SK-N-SH treated with all-trans-retinoic acid at 6 μM for 48 hours (cell line): ENCODE measurements at regions not wholly inside any gene's neighbourhood (a gene's known extent, or its start where the extent isn't known, plus 50 kb on each side); places are given as distances from the start of the nearest gene placed in this dataset.

Source experiments
- ARNTL ChIP-seq: fragments of 450-650 bp; formaldehyde crosslinking; IDR thresholded peaks from 2 replicates; pipeline ENCODE4 v1.5.0; 2020; ENCODE audit warnings: low read depth, mild to moderate bottlenecking, moderate library complexity, borderline replicate concordance
- BACH2 ChIP-seq: fragments of 250-450 bp; sonication (Bioruptor Pico); IDR thresholded peaks from 2 replicates; pipeline ENCODE4 v1.9.0; 2021; ENCODE audit warnings: mild to moderate bottlenecking, borderline replicate concordance
- CSDC2 ChIP-seq: fragments of 250-450 bp; sonication (Bioruptor Pico); IDR thresholded peaks from 2 replicates; pipeline ENCODE4 v1.5.0; 2020; ENCODE audit warnings: mild to moderate bottlenecking, moderate library complexity
- CSRNP3 ChIP-seq: fragments of 250-450 bp; sonication (Bioruptor Pico); IDR thresholded peaks from 2 replicates; pipeline ENCODE4 v1.5.1; 2021; ENCODE audit warnings: mild to moderate bottlenecking, moderate library complexity
- PATZ1 ChIP-seq: fragments of 250-450 bp; sonication (Bioruptor Pico); IDR thresholded peaks from 2 replicates; pipeline ENCODE4 v1.8.0; 2020; ENCODE audit warnings: mild to moderate bottlenecking, moderate library complexity, borderline replicate concordance
- PPARA ChIP-seq: fragments of 250-450 bp; sonication (Bioruptor Pico); IDR thresholded peaks from 2 replicates; pipeline ENCODE4 v1.5.0; 2020; ENCODE audit warnings: mild to moderate bottlenecking, borderline replicate concordance
- RARB ChIP-seq: fragments of 250-450 bp; sonication (Bioruptor Pico); IDR thresholded peaks from 2 replicates; pipeline ENCODE4 v1.8.0; 2021; ENCODE audit warnings: mild to moderate bottlenecking, moderate library complexity
- TCF4 ChIP-seq: fragments of 250-450 bp; sonication (Bioruptor Pico); IDR thresholded peaks from 2 replicates; pipeline ENCODE4 v1.8.0; 2021; ENCODE audit warnings: mild to moderate bottlenecking, moderate library complexity, borderline replicate concordance
- TOX ChIP-seq: fragments of 250-450 bp; sonication (Bioruptor Pico); IDR thresholded peaks from 2 replicates; pipeline ENCODE4 v1.8.0; 2021; ENCODE audit warnings: mild to moderate bottlenecking, moderate library complexity, borderline replicate concordance
- ZC3H10 ChIP-seq: fragments of 250-450 bp; sonication (Bioruptor Pico); IDR thresholded peaks from 2 replicates; pipeline ENCODE4 v1.5.1; 2021; ENCODE audit warnings: mild to moderate bottlenecking, moderate library complexity
- ZFP3 ChIP-seq: fragments of 250-450 bp; sonication (Bioruptor Pico); IDR thresholded peaks from 2 replicates; pipeline ENCODE4 v1.5.0; 2020; ENCODE audit warnings: mild to moderate bottlenecking, moderate library complexity
- ZFP30 ChIP-seq: fragments of 450-650 bp; formaldehyde crosslinking; IDR thresholded peaks from 2 replicates; pipeline ENCODE4 v1.5.0; 2022; ENCODE audit warnings: mild to moderate bottlenecking, moderate library complexity
- ZNF565 ChIP-seq: fragments of 450-650 bp; formaldehyde crosslinking; conservative IDR thresholded peaks from 2 replicates; pipeline ENCODE4 v1.5.0; 2020; ENCODE audit warnings: low read depth, mild to moderate bottlenecking, moderate library complexity

- TF ChIP-seq ZFP3 (CRISPR knock-in tag) (no peak), PATZ1 (no peak), BACH2 (CRISPR knock-in tag) (no peak), ZFP30 (no peak), TOX (CRISPR knock-in tag) (no peak), CSDC2 (CRISPR knock-in tag) (no peak), PPARA (CRISPR knock-in tag) (no peak), ZNF565 (CRISPR knock-in tag) (no peak), ARNTL (CRISPR knock-in tag) (no peak), TCF4 (no peak), RARB (CRISPR knock-in tag) (no peak), CSRNP3 (no peak), ZC3H10 (CRISPR knock-in tag) (no peak)
Measured at GRCh38 chr16:85421338-85422195, 191.6 kb upstream of the GSE1 start.
